Stimulated activated naive CD8-positive, alpha-beta T cell treated with anti-CD3 and anti-CD28 coated beads, Interleukin-15, amount 100 ng/mL, for 72 hours (primary cell): ENCODE measurements at regions not wholly inside any gene's neighbourhood (a gene's known extent, or its start where the extent isn't known, plus 50 kb on each side); places are given as distances from the start of the nearest gene placed in this dataset.
A peak's percentile ranks its signal among the peaks of the same experiment; 100 is the strongest.
"Not testable (repeated sequence)": the region's sequence is repeated elsewhere in the genome, so short reads cannot be mapped to it uniquely, and the experiment has no call there.

Experiments used
- ATAC-seq: fragments of 150-1000 bp; cut with Tn5 transposase; 2 replicates; pipeline ENCODE4 v1.10.0; 2021; ENCODE audit warnings: mild to moderate bottlenecking, moderate library complexity
- DNase-seq, 2 donors: peaks; one replicate each; pipeline ENCODE4 v3.0.0; 2021 to 2022
- H3K27ac Mint-ChIP-seq, 2 donors: one replicate each; pipeline ENCODE4 v1.8.0; 2022; ENCODE audit warnings: mild to moderate bottlenecking in 2 of 2, mixed read lengths in 2 of 2, moderate library complexity in 2 of 2
- H3K27me3 Mint-ChIP-seq: one replicate; pipeline ENCODE4 v1.8.0; 2022; ENCODE audit warnings: mixed read lengths
- H3K4me1 Mint-ChIP-seq: one replicate; pipeline ENCODE4 v1.8.0; 2022; ENCODE audit warnings: mild to moderate bottlenecking, mixed read lengths
- H3K4me3 Mint-ChIP-seq, 2 donors: one replicate each; pipeline ENCODE4 v1.8.0; 2022; ENCODE audit warnings: mild to moderate bottlenecking in 2 of 2, mixed read lengths in 2 of 2, moderate library complexity in 1 of 2
- H3K9me3 Mint-ChIP-seq, 2 donors: one replicate each; pipeline ENCODE4 v1.8.0; 2022; ENCODE audit warnings: mixed read lengths in 2 of 2

DNA sequence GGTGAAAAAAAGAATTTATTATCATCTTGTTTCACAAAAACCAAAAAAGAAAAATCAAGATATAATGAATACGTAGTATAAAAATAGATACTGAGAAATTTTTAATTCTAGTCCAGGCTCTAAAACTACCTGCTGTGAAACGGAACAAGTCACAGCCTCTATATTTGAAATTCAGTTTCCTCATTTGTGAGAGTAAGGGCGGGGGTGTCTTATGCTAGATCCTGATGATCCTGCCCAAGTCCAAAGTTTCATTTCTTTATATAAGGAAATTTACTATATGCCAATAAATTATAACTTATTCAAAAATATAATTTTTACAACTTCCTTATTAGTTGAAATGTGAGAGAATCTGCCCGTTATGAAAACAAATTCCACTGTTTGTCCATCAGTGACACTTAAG, 385.7 kb downstream of the CGGBP1 start:
- Mint-ChIP-seq H3K4me3 (no peak overlapping the region), H3K27ac (no peak overlapping the region), H3K4me1 (peaks cover 9% of the 10 kb centered on the region), H3K27me3 (peaks cover 35% of the 10 kb centered on the region), H3K9me3 (no peaks in the 10 kb centered on the region)
- no peak for DNase-seq
- ATAC-seq: no peak

DNA sequence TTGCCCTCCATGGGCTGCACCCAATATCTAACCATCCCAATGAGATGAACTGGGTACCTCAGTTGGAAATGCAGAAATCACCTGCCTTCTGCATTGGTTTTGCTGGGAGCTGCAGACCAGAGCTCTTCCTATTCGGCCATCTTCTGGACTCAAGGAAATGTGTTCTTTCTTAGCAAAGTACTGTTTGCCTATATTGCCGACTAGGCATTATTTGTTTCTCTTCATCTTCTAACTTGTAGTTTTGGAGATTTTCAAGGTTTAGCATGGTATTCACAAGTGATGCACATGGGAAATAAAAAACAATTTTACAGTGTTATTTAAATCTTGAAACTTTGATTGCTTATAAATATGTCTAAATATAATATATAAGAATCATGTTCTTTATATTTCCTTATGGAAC, 377.8 kb upstream of the POU1F1 start:
- no peaks in the 10 kb centered on the region for H3K4me1 Mint-ChIP-seq
- H3K4me3 Mint-ChIP-seq: no peak overlapping the region
- H3K27ac Mint-ChIP-seq: no peak overlapping the region
- ATAC-seq (no peak), DNase-seq (no peak)
- H3K9me3 Mint-ChIP-seq: peaks cover 0 to under 1% of the 10 kb centered on the region in 2 donors
- peaks cover 10% of the 10 kb centered on the region for H3K27me3 Mint-ChIP-seq

DNA sequence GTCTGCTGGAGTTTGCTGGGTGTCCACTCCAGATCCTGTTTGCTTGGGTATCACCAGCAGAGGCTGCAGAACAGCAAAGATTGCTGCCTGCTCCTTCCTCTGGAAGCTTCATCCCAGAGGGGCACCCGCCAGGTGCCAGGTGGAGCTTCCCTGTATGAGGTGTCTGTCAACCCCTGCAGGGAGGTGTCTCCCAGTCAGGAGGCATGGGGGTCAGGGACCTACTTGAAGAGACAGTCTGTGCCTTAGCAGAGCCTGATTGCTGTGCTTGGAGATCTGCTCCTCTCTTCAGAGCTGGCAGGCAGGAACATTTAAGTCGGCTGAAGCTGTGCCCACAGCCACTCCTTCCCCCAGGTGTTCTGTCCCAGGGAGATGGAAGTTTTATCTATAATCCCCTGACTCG, 376.8 kb upstream of the POU1F1 start:
- not testable (repeated sequence) for H3K4me3 Mint-ChIP-seq, ATAC-seq, H3K27me3 Mint-ChIP-seq, H3K9me3 Mint-ChIP-seq, H3K27ac Mint-ChIP-seq, DNase-seq, H3K4me1 Mint-ChIP-seq

DNA sequence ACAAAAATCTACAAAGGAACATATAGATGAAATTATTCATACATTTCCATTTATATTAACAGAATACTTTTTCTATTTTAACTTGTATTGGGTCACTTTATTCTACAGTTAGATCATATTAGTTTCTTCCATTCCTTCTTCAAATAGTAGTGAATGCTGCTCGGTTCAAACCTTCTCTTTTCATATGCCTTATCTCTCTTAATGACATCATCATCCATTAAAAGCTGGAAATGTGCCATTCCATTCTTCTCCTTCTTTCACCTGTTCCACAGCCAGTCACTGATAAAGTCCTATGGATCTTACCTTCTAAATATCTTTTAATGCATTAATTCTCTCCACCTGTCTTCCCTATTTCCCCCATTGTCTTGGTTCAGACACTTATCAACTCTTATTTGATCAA, 358.0 kb upstream of the POU1F1 start:
- Mint-ChIP-seq H3K27me3 (peaks cover 7% of the 10 kb centered on the region), H3K4me3 (no peak overlapping the region), H3K27ac (no peak overlapping the region), H3K4me1 (no peaks in the 10 kb centered on the region), H3K9me3 (peaks cover 6 to 15% of the 10 kb centered on the region in 2 donors)
- DNase-seq (no peak), ATAC-seq (no peak)

DNA sequence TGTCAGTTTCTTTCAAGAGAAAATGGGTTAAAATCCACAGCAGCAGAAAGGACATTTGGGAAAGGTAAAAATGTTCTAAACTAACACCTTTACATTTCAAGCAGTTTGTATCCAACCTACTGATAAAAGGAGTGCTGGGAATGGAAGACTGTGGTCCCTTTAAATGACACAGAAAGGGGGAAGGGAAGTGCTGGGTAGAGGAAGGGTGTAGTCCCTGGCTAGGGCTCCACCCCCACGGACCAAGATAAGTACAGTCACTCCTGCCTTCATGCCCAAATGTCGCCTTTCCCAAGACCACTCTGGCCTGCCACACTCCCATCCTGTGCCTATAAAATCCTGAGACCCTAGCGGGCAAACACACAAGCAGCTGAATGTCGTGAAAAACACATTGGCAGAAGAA, 350.9 kb upstream of the POU1F1 start:
- DNase-seq (no peak), ATAC-seq (no peak)
- Mint-ChIP-seq H3K27ac (no peak overlapping the region), H3K27me3 (no peaks in the 10 kb centered on the region), H3K4me3 (no peak overlapping the region), H3K4me1 (no peaks in the 10 kb centered on the region), H3K9me3 (peaks cover 6 to 15% of the 10 kb centered on the region in 2 donors)

DNA sequence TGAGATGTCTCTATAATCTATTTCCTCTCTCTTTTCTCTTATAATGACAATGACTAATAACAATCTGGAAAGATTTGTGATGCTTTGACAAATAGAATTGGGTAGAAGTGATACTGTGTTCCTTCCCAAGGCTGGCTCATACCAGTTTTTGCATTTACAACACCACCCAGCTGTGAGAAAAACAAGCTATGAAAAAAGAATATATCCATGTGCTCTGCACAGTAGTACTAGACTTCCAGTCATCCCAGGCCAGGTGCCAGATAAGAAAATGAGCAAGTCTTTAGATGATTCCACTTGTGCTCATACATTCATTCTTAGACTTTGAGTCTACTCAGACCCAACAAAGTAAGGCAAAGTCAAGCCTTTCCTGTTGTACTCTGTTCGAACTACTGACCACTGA, 350.2 kb upstream of the POU1F1 start:
- DNase-seq (no peak), ATAC-seq (no peak)
- H3K4me3 Mint-ChIP-seq: no peak overlapping the region
- no peak overlapping the region for H3K27ac Mint-ChIP-seq
- H3K4me1 Mint-ChIP-seq: no peaks in the 10 kb centered on the region
- peaks cover 6 to 13% of the 10 kb centered on the region in 2 donors for H3K9me3 Mint-ChIP-seq
- no peaks in the 10 kb centered on the region for H3K27me3 Mint-ChIP-seq

DNA sequence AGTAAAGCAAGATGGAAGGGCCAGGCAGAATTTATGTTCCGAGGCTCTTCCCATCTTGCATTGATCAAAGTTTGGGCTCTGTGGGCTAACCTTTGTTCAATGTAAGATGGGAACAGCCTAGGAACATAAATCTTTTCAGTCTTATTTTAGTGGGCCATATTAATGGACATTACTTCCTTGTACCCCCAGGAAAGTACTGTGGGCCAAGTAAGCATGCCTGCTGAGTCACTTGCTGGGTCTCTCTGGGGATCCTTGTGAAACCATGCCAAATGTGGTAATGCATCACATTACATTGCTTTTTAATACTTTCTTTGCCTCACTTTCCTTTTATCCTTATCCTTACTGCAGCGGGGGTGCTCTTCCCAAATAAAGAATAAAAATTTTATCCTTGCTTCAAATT, 349.5 kb upstream of the POU1F1 start:
- no peak overlapping the region for H3K27ac Mint-ChIP-seq
- H3K27me3 Mint-ChIP-seq: no peaks in the 10 kb centered on the region
- DNase-seq: no peak
- H3K4me1 Mint-ChIP-seq: no peaks in the 10 kb centered on the region
- peaks cover 0 to 6% of the 10 kb centered on the region in 2 donors for H3K9me3 Mint-ChIP-seq
- no peak for ATAC-seq
- H3K4me3 Mint-ChIP-seq: no peak overlapping the region

DNA sequence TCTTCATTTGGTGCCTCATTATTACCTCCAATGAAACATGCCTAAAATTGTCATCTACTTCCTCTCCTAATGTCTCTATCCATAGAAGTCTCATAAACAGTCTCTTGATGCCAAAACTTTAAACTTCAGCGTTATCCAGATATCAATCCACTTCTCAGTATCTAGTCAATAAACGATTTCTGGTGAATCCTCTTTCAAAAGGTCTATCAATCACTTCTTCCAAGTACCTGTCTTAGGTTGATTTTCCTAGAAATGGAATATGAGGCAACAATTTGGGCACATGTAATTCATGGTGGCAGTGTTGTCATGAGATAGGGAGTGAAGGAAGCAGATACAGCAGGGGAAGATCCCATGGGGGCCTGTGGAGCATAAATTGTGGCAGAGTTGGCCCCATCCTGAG, 348.5 kb upstream of the POU1F1 start:
- ATAC-seq (no peak), DNase-seq (no peak)
- Mint-ChIP-seq H3K4me1 (no peaks in the 10 kb centered on the region), H3K9me3 (no peaks in the 10 kb centered on the region), H3K27ac (no peak overlapping the region), H3K27me3 (no peaks in the 10 kb centered on the region), H3K4me3 (no peak overlapping the region)

DNA sequence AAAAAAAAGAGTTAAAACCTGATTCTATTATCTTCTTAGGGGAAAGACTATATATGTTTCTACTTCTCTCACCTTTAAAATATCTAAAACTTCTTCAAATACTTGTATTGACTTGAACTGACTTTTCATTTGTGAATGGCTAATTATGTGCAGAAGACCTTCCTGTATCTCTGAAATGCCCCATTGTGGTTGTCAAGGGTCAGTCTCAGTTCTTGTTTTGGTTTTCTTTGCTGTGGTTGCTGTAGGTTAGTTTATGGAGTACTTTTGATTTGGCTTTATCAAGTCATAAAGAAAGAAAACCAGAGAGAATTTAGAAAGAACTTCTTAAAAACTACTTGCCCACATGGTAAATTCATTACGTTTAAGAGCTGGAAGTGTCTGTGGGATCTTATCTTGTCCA, 345.3 kb upstream of the POU1F1 start:
- H3K27ac Mint-ChIP-seq: no peak overlapping the region
- H3K4me3 Mint-ChIP-seq: no peak overlapping the region
- DNase-seq (no peak), ATAC-seq (no peak)
- no peaks in the 10 kb centered on the region for H3K4me1 Mint-ChIP-seq
- no peaks in the 10 kb centered on the region for H3K9me3 Mint-ChIP-seq
- no peaks in the 10 kb centered on the region for H3K27me3 Mint-ChIP-seq

DNA sequence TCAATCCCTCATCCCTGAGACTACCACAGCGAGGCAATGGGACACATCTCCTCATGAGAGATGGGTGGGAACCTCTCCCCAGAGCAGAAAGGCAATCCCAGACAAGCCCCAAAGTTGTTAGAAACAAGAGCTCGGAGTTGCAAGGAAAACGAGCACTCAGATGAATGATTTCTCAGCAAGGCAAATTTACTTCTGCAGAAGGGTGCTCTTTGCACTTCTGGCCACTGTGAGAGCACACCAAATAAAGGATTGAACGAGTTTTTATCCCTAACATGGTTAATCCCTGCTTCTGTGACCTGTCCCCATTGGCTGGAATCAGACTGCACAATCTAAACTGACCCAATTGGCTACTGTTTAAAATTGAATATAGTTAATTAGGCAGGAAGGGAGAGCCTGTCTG, 339.1 kb upstream of the POU1F1 start:
- H3K4me1 Mint-ChIP-seq: no peaks in the 10 kb centered on the region
- no peak overlapping the region for H3K4me3 Mint-ChIP-seq
- ATAC-seq: no peak

DNA sequence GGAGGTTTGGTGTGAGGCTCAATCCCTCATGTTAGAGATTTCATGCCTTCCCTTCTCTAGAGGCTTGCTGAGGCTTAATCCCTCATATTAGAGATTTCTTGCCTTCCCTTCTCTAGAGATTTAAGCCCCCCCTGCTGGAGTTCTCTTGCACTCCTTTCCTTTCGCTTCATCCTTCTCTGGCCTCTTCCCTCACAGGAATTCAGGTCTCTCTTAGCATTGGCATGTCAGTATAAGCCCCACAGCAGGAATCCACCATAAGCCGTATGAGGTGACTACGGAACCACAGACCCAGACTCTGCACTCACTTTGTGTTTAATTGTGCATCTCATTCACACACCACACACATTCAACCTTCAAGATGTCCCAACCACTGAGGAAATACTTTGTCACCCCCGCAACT, 338.6 kb upstream of the POU1F1 start:
- DNase-seq (no peak), ATAC-seq (no peak)
- H3K4me1 Mint-ChIP-seq: no peaks in the 10 kb centered on the region
- peaks cover 16 to 32% of the 10 kb centered on the region in 2 donors for H3K9me3 Mint-ChIP-seq
- H3K27me3 Mint-ChIP-seq: no peaks in the 10 kb centered on the region
- H3K4me3 Mint-ChIP-seq: no peak overlapping the region
- H3K27ac Mint-ChIP-seq: no peak overlapping the region

More for the DNA sequence above, 339.1 kb upstream of the POU1F1 start:
- no peak overlapping the region for H3K27ac Mint-ChIP-seq
- H3K27me3 Mint-ChIP-seq: no peaks in the 10 kb centered on the region
- no peak for DNase-seq
- peaks cover 16 to 32% of the 10 kb centered on the region in 2 donors for H3K9me3 Mint-ChIP-seq

DNA sequence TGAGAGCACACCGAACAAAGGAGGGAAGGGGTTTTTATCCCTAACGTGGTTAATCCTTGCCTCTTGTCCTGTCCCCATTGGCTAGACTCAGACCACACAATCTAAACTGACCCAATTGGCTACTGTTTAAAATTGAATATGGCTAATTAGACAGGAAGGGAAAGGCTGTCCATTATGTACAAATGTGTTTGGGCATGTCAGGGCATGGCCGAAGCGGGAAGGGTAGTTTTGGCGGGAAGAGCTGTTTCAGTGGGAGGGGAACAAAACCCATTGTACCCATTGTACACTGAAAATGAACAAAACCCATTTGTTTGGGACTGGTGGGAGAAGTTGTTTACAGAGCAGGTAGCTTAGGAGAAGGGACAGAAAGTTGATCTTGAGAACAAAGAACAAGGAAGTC, 330.9 kb upstream of the POU1F1 start:
- Mint-ChIP-seq H3K9me3 (peaks cover 8 to 12% of the 10 kb centered on the region in 2 donors), H3K27me3 (no peaks in the 10 kb centered on the region), H3K27ac (peak overlapping the region in 1 of 2 donors; percentile 11), H3K4me3 (no peak overlapping the region), H3K4me1 (no peaks in the 10 kb centered on the region)
- ATAC-seq (no peak), DNase-seq (no peak)

DNA sequence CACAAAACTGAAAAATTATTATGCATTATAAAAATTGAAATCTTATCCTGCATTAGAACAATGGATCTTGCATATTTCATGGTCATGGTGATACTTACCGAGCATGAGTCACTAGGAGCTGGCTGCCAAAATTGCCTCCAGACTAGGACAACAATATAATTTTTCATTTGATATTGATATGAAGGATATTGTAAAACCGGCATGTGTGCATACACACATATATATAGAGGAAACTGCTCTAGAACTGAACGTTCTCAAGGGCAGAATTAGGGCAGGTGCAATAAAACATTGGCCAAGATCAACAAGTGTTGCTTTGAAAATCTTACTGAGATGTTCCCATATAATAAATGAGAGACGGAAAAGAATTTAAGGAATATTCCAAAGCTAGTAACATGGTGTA, 319.4 kb upstream of the POU1F1 start:
- peaks cover 13 to 29% of the 10 kb centered on the region in 2 donors for H3K9me3 Mint-ChIP-seq
- DNase-seq (no peak), ATAC-seq (no peak)
- no peaks in the 10 kb centered on the region for H3K4me1 Mint-ChIP-seq
- H3K27ac Mint-ChIP-seq: no peak overlapping the region
- no peaks in the 10 kb centered on the region for H3K27me3 Mint-ChIP-seq
- no peak overlapping the region for H3K4me3 Mint-ChIP-seq

DNA sequence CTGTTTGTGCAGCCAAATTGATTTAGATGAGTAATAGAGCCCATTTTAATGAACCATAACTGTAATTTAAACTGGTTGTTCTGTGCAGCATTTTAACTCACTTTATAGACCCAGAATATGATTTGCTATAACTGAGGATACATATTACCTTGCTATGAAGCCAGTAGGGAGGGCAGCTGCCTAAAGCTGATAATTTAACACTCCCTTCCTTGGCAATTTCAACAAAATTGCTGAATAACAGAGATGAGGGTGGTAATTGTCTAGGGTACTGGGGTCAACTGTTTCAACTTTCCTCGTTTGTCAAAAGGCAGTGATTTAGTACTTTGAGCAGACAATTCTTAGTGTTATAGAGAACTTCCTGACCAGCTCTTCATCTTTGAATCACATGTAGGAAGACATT, 304.9 kb upstream of the POU1F1 start:
- DNase-seq (no peak), ATAC-seq (no peak)
- H3K9me3 Mint-ChIP-seq: no peaks in the 10 kb centered on the region
- no peak overlapping the region for H3K4me3 Mint-ChIP-seq
- H3K4me1 Mint-ChIP-seq: no peaks in the 10 kb centered on the region
- H3K27ac Mint-ChIP-seq: no peak overlapping the region
- H3K27me3 Mint-ChIP-seq: no peaks in the 10 kb centered on the region

DNA sequence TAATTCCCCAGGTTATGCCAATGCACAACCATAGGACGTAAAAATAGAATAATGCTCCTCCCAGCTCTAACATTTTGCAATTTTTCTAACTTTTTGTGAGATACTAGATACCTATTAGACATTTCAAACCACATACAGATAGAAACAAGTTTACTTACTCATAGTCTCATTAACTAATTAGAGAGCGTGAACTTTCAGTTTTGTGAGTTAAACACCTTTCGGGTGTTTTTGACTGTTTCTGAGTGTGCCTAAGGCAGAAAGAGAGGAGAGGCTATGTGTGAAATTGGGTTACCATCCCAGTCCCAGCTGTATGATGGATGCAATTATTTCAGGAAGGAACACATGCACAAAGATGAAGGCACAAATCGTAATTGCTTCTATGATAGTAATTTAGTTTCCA, 300.4 kb upstream of the POU1F1 start:
- Mint-ChIP-seq H3K4me1 (no peaks in the 10 kb centered on the region), H3K27ac (no peak overlapping the region), H3K9me3 (no peaks in the 10 kb centered on the region), H3K27me3 (no peaks in the 10 kb centered on the region), H3K4me3 (no peak overlapping the region)
- ATAC-seq (no peak), DNase-seq (no peak)

DNA sequence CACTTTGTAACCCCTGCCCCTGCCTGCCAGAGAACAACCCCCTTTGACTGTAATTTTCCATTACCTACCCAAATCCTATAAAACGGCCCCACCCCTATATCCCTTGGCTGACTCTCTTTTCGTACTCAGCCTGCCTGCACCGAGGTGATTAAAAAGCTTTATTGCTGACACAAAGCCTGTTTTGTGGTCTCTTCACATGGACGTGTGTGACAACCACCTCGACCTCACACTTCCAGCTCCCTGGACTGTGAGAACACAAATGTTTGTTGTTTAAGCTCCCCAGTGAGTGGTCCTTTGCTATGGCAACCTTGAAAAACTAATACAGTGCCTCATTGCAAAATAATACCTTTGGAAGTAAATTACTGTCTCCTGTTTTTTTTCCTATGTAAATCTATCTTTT, 299.2 kb upstream of the POU1F1 start:
- Mint-ChIP-seq H3K27me3 (no peaks in the 10 kb centered on the region), H3K4me1 (no peaks in the 10 kb centered on the region)
- no peak for ATAC-seq

DNA sequence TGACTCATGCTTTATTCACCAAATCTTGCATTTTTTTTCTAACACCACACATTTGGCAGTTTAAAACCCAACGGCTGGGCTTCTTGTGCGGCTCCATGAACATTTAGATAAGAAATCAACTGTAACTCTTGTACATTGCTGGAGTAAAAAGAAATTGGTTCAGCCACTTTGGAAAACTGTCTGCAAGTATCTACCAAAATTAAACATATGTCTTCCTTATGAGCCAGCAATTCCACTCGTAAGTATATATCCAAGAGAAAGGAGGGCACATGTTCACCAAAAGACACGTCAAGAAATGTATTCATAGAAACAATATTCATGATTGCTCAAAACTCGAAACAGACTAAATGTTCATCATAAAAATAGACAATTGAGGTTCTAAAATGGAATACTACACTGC, 291.9 kb upstream of the POU1F1 start:
- no peaks in the 10 kb centered on the region for H3K4me1 Mint-ChIP-seq
- ATAC-seq: no peak
- no peak for DNase-seq
- no peaks in the 10 kb centered on the region for H3K9me3 Mint-ChIP-seq
- H3K27ac Mint-ChIP-seq: no peak overlapping the region
- no peaks in the 10 kb centered on the region for H3K27me3 Mint-ChIP-seq
- H3K4me3 Mint-ChIP-seq: no peak overlapping the region

More for the DNA sequence above, 299.2 kb upstream of the POU1F1 start:
- H3K4me3 Mint-ChIP-seq: no peak overlapping the region
- no peak for DNase-seq
- no peak overlapping the region for H3K27ac Mint-ChIP-seq
- no peaks in the 10 kb centered on the region for H3K9me3 Mint-ChIP-seq

DNA sequence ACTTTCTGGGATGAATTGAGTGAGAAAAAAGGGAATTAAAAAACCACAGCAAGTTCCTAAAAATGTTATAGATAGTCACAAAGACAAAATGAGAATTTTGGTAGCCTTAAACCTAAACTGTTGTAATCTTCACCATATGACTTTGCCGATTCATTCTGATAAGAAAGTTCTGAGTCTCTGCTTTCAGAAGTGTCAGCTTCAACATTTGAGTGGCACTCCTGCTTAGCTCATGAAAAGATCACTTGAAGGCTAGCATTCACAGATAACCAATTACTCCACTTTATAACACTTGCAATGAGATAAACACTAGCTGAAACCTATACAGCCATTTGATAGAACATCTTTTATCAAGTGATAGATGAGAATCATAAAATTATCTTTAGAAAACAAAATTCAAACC, 288.1 kb upstream of the POU1F1 start:
- Mint-ChIP-seq H3K9me3 (no peaks in the 10 kb centered on the region), H3K27me3 (no peaks in the 10 kb centered on the region), H3K27ac (no peak overlapping the region), H3K4me3 (no peak overlapping the region), H3K4me1 (no peaks in the 10 kb centered on the region)
- ATAC-seq: no peak
- DNase-seq: no peak
